Left renal cortex interstitium (tissue), 4 donors: ENCODE measurements at regions not wholly inside any gene's neighbourhood (a gene's known extent, or its start where the extent isn't known, plus 50 kb on each side); places are given as distances from the start of the nearest gene placed in this dataset.

Experiments
- DNase-seq, 4 donors: peaks; one replicate each; pipeline ENCODE4 v3.0.0-alpha.2; 2013; ENCODE audit warnings: low read depth in 4 of 4, low spot score in 2 of 4, missing footprints in 1 of 4

GRCh38 chr15:70340494-70340870, 242.8 kb upstream of the TLE3 start:
- no peak for DNase-seq

- DNase-seq, result no peak
Measured at GRCh38 chr15:70339571-70340493, 242.1 kb upstream of the TLE3 start.

- DNase-seq, result no peak
Measured at GRCh38 chr15:70337277-70338186, 239.8 kb upstream of the TLE3 start.

- DNase-seq, result no peak
Measured at GRCh38 chr15:70336425-70337009, 238.8 kb upstream of the TLE3 start.

- DNase-seq, result no peak
Measured at GRCh38 chr15:70334286-70334685, 236.6 kb upstream of the TLE3 start.

- DNase-seq, result no peak
Measured at GRCh38 chr15:70329179-70329578, 231.5 kb upstream of the TLE3 start.

GRCh38 chr15:70328679-70329115, 231.0 kb upstream of the TLE3 start:
- DNase-seq, result no peak

- no peak for DNase-seq
Measured at GRCh38 chr15:70327856-70328678, 230.3 kb upstream of the TLE3 start.

- DNase-seq, result no peak
Measured at GRCh38 chr15:70327328-70327855, 229.7 kb upstream of the TLE3 start.

GRCh38 chr15:70324001-70324974, 226.6 kb upstream of the TLE3 start:
- DNase-seq, result peak in 2 of 4 donors; percentile 55 to 56

GRCh38 chr15:70323111-70323851, 225.6 kb upstream of the TLE3 start:
- DNase-seq, result peak in 1 of 4 donors; percentile 37

- DNase-seq, result no peak
Measured at GRCh38 chr15:70322051-70322668, 224.4 kb upstream of the TLE3 start.

GRCh38 chr15:70321172-70321819, 223.6 kb upstream of the TLE3 start:
- DNase-seq, result peak in 2 of 4 donors; percentile 31 to 59

GRCh38 chr15:70320482-70320881, 222.8 kb upstream of the TLE3 start:
- no peak for DNase-seq

GRCh38 chr15:70320077-70320476, 222.4 kb upstream of the TLE3 start:
- no peak for DNase-seq

- DNase-seq, result no peak
Measured at GRCh38 chr15:70319466-70319865, 221.7 kb upstream of the TLE3 start.
